ENCODE measurements at regions not wholly inside any gene's neighbourhood (a gene's known extent, or its start where the extent isn't known, plus 50 kb on each side); places are given as distances from the start of the nearest gene placed in this dataset.
A peak's percentile ranks its signal among the peaks of the same experiment; 100 is the strongest.

- H3K27ac ChIP-seq: peak overlapping the region; percentile 47
- peak overlapping the region; percentile 16 for H2AFZ ChIP-seq
- H3K4me2 ChIP-seq: peak overlapping the region; percentile 8
Measured at GRCh38 chr2:52933878-52934277, 833.7 kb upstream of the CHAC2 start.

GRCh38 chr2:52931660-52932059 is 835.9 kb upstream of the CHAC2 start:
- 76% methylated on average over 1 of the region's 1 CpG for WGBS (ENCODE audit: low lambda C conversion rate, missing lambda C conversion rate)

More at GRCh38 chr2:52933878-52934277, 833.7 kb upstream of the CHAC2 start:
- TF ChIP-seq EZH2phosphoT487 (IDR thresholded peaks at IDR 0.05; ENCODE audit: low read depth, severe bottlenecking, unreplicated experiment): no peak
- TF ChIP-seq CTCF (IDR thresholded peaks at IDR 0.05; ENCODE audit: poor library complexity): no peak
- no peak for TF ChIP-seq EZH2 (IDR thresholded peaks at IDR 0.05; ENCODE audit: borderline replicate concordance)
- Histone ChIP-seq H3K9me2 (replicated peaks; ENCODE audit: insufficient read depth) (no peaks in the 10 kb centered on the region), H3K9me3 (ENCODE audit: low read depth) (no peaks in the 10 kb centered on the region), H3K4me1 (ENCODE audit: insufficient read depth) (peaks cover 9% of the 10 kb centered on the region), H3K27me3 (no peaks in the 10 kb centered on the region), H3K79me2 (no peaks in the 10 kb centered on the region), H4K20me1 (ENCODE audit: insufficient read depth, poor library complexity, severe bottlenecking) (no peaks in the 10 kb centered on the region), H3K4me3 (no peak overlapping the region), H3K36me3 (replicated peaks; ENCODE audit: insufficient read depth, low read depth) (no peaks in the 10 kb centered on the region)
- no peak for DNase-seq (ENCODE audit: low spot score)
- WGBS (ENCODE audit: low lambda C conversion rate, missing lambda C conversion rate): 73% methylated on average over 2 of the region's 2 CpGs

GRCh38 chr2:52929412-52929811 is 838.2 kb upstream of the CHAC2 start:
- H3K79me2 ChIP-seq: no peaks in the 10 kb centered on the region
- H3K27ac ChIP-seq: no peak overlapping the region
- no peaks in the 10 kb centered on the region for H4K20me1 ChIP-seq (ENCODE audit: insufficient read depth, poor library complexity, severe bottlenecking)
- no peaks in the 10 kb centered on the region for H3K36me3 ChIP-seq (replicated peaks; ENCODE audit: insufficient read depth, low read depth)
- no peaks in the 10 kb centered on the region for H3K9me2 ChIP-seq (replicated peaks; ENCODE audit: insufficient read depth)
- WGBS (ENCODE audit: low lambda C conversion rate, missing lambda C conversion rate): 94% methylated on average over 4 of the region's 4 CpGs
- no peak overlapping the region for H3K4me2 ChIP-seq
- H3K4me1 ChIP-seq (ENCODE audit: insufficient read depth): peaks cover 9% of the 10 kb centered on the region
- H2AFZ ChIP-seq: no peak overlapping the region
- H3K27me3 ChIP-seq: no peaks in the 10 kb centered on the region
- no peak for TF ChIP-seq EZH2 (IDR thresholded peaks at IDR 0.05; ENCODE audit: borderline replicate concordance)
- no peak for TF ChIP-seq EZH2phosphoT487 (IDR thresholded peaks at IDR 0.05; ENCODE audit: low read depth, severe bottlenecking, unreplicated experiment)
- no peak for TF ChIP-seq CTCF (IDR thresholded peaks at IDR 0.05; ENCODE audit: poor library complexity)
- DNase-seq (ENCODE audit: low spot score): no peak
- H3K4me3 ChIP-seq: no peak overlapping the region
- no peaks in the 10 kb centered on the region for H3K9me3 ChIP-seq (ENCODE audit: low read depth)

More at GRCh38 chr2:52931660-52932059, 835.9 kb upstream of the CHAC2 start:
- H3K27ac ChIP-seq: no peak overlapping the region
- TF ChIP-seq EZH2 (IDR thresholded peaks at IDR 0.05; ENCODE audit: borderline replicate concordance) (no peak), CTCF (IDR thresholded peaks at IDR 0.05; ENCODE audit: poor library complexity) (no peak), EZH2phosphoT487 (IDR thresholded peaks at IDR 0.05; ENCODE audit: low read depth, severe bottlenecking, unreplicated experiment) (no peak)
- no peaks in the 10 kb centered on the region for H4K20me1 ChIP-seq (ENCODE audit: insufficient read depth, poor library complexity, severe bottlenecking)
- no peaks in the 10 kb centered on the region for H3K9me3 ChIP-seq (ENCODE audit: low read depth)
- H3K4me1 ChIP-seq (ENCODE audit: insufficient read depth): peaks cover 9% of the 10 kb centered on the region
- H3K4me3 ChIP-seq: no peak overlapping the region
- no peak overlapping the region for H3K4me2 ChIP-seq
- no peaks in the 10 kb centered on the region for H3K79me2 ChIP-seq
- H3K9me2 ChIP-seq (replicated peaks; ENCODE audit: insufficient read depth): no peaks in the 10 kb centered on the region
- no peak overlapping the region for H2AFZ ChIP-seq
- no peaks in the 10 kb centered on the region for H3K27me3 ChIP-seq
- no peaks in the 10 kb centered on the region for H3K36me3 ChIP-seq (replicated peaks; ENCODE audit: insufficient read depth, low read depth)
- DNase-seq (ENCODE audit: low spot score): no peak

GRCh38 chr2:52919673-52920072 is 847.9 kb upstream of the CHAC2 start:
- 85% methylated on average over 4 of the region's 4 CpGs for WGBS (ENCODE audit: low lambda C conversion rate, missing lambda C conversion rate)
- Histone ChIP-seq H3K4me3 (no peak overlapping the region), H4K20me1 (ENCODE audit: insufficient read depth, poor library complexity, severe bottlenecking) (no peaks in the 10 kb centered on the region), H3K27me3 (no peaks in the 10 kb centered on the region), H3K9me2 (replicated peaks; ENCODE audit: insufficient read depth) (no peaks in the 10 kb centered on the region), H3K4me2 (no peak overlapping the region), H3K27ac (peak overlapping the region; percentile 5), H3K4me1 (ENCODE audit: insufficient read depth) (no peaks in the 10 kb centered on the region), H3K9me3 (ENCODE audit: low read depth) (no peaks in the 10 kb centered on the region), H3K79me2 (no peaks in the 10 kb centered on the region), H2AFZ (peak overlapping the region; percentile 19), H3K36me3 (replicated peaks; ENCODE audit: insufficient read depth, low read depth) (no peaks in the 10 kb centered on the region)
- no peak for TF ChIP-seq EZH2 (IDR thresholded peaks at IDR 0.05; ENCODE audit: borderline replicate concordance)
- TF ChIP-seq CTCF (IDR thresholded peaks at IDR 0.05; ENCODE audit: poor library complexity): no peak
- no peak for TF ChIP-seq EZH2phosphoT487 (IDR thresholded peaks at IDR 0.05; ENCODE audit: low read depth, severe bottlenecking, unreplicated experiment)
- DNase-seq (ENCODE audit: low spot score): peak; percentile 21
